Activated CD8-positive, alpha-beta T cell treated with anti-CD3 and anti-CD28 coated beads for 36 hours (primary cell): ENCODE measurements at regions not wholly inside any gene's neighbourhood (a gene's known extent, or its start where the extent isn't known, plus 50 kb on each side); places are given as distances from the start of the nearest gene placed in this dataset.
"Not testable (repeated sequence)": the region's sequence is repeated elsewhere in the genome, so short reads cannot be mapped to it uniquely, and the experiment has no call there.

Experiments
- ATAC-seq: fragments of 200-7000 bp; cut with Tn5 transposase; one replicate; pipeline ENCODE4 v1.10.0; 2021; ENCODE audit warnings: mild to moderate bottlenecking, moderate library complexity
- CTCF ChIA-PET: fragments of 350-600 bp; sonication (Branson Sonifier 250); formaldehyde crosslinking; loops from one replicate; lab custom pipeline; 2021; ENCODE audit warnings: antibody characterized with exemption; lab: Charles Lee
- POLR2A ChIA-PET: fragments of 350-600 bp; sonication (Branson Sonifier 250); formaldehyde crosslinking; loops from one replicate; lab custom pipeline; 2021; ENCODE audit warnings: antibody characterized with exemption; lab: Charles Lee
- DNase-seq: peaks from one replicate; pipeline ENCODE4 v3.0.0-alpha.2; 2020
- H3K27ac Mint-ChIP-seq: one replicate; pipeline ENCODE4 v1.8.0; 2021; ENCODE audit warnings: mild to moderate bottlenecking, mixed read lengths
- H3K27me3 Mint-ChIP-seq: one replicate; pipeline ENCODE4 v1.8.0; 2021; ENCODE audit warnings: mixed read lengths
- H3K36me3 Mint-ChIP-seq: one replicate; pipeline ENCODE4 v1.8.0; 2021; ENCODE audit warnings: low read depth, mixed read lengths
- H3K4me1 Mint-ChIP-seq: one replicate; pipeline ENCODE4 v1.8.0; 2021; ENCODE audit warnings: low read depth, mixed read lengths
- H3K4me3 Mint-ChIP-seq: one replicate; pipeline ENCODE4 v1.8.0; 2021; ENCODE audit warnings: mild to moderate bottlenecking, moderate library complexity, mixed read lengths
- H3K9me3 Mint-ChIP-seq: one replicate; pipeline ENCODE4 v1.8.0; 2021; ENCODE audit warnings: mixed read lengths
- intact Hi-C: fragments of 100-400 bp; cut with micrococcal nuclease; formaldehyde crosslinking; loops from one replicate; pipeline ENCODE4 v1.10.0; 2022
- TF ChIP-seq, protein P1 (sequence below): fragments of 200-600 bp; IDR thresholded peaks from one replicate; pipeline ENCODE4 v1.8.0; 2022; ENCODE audit warnings: antibody characterized with exemption, mild to moderate bottlenecking

- H3K4me3 Mint-ChIP-seq: no peak overlapping the region
- H3K27ac Mint-ChIP-seq: no peak overlapping the region
- ChIA-PET POLR2A (no interaction called here), CTCF (interaction anchor here (0.6 to 3.3 kb wide), 30 partner anchors 8 to 1911 kb away, joined by 3 to 24 read pairs (median 4); no protein-coding TSS in a partner anchor)
- ATAC-seq (peak; percentile 74), DNase-seq (peak; percentile 75)
- no peaks in the 10 kb centered on the region for H3K9me3 Mint-ChIP-seq
- intact Hi-C loops: no loop called here
- TF ChIP-seq, protein P1, sequence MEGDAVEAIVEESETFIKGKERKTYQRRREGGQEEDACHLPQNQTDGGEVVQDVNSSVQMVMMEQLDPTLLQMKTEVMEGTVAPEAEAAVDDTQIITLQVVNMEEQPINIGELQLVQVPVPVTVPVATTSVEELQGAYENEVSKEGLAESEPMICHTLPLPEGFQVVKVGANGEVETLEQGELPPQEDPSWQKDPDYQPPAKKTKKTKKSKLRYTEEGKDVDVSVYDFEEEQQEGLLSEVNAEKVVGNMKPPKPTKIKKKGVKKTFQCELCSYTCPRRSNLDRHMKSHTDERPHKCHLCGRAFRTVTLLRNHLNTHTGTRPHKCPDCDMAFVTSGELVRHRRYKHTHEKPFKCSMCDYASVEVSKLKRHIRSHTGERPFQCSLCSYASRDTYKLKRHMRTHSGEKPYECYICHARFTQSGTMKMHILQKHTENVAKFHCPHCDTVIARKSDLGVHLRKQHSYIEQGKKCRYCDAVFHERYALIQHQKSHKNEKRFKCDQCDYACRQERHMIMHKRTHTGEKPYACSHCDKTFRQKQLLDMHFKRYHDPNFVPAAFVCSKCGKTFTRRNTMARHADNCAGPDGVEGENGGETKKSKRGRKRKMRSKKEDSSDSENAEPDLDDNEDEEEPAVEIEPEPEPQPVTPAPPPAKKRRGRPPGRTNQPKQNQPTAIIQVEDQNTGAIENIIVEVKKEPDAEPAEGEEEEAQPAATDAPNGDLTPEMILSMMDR: peak; percentile 92
- peaks cover 5% of the 10 kb centered on the region for H3K4me1 Mint-ChIP-seq
- H3K36me3 Mint-ChIP-seq: no peaks in the 10 kb centered on the region
- H3K27me3 Mint-ChIP-seq: peaks cover 15% of the 10 kb centered on the region
These were observed 142.4 kb downstream of the PSAT1 start for GRCh38 chr9:78439190-78439865.

DNA sequence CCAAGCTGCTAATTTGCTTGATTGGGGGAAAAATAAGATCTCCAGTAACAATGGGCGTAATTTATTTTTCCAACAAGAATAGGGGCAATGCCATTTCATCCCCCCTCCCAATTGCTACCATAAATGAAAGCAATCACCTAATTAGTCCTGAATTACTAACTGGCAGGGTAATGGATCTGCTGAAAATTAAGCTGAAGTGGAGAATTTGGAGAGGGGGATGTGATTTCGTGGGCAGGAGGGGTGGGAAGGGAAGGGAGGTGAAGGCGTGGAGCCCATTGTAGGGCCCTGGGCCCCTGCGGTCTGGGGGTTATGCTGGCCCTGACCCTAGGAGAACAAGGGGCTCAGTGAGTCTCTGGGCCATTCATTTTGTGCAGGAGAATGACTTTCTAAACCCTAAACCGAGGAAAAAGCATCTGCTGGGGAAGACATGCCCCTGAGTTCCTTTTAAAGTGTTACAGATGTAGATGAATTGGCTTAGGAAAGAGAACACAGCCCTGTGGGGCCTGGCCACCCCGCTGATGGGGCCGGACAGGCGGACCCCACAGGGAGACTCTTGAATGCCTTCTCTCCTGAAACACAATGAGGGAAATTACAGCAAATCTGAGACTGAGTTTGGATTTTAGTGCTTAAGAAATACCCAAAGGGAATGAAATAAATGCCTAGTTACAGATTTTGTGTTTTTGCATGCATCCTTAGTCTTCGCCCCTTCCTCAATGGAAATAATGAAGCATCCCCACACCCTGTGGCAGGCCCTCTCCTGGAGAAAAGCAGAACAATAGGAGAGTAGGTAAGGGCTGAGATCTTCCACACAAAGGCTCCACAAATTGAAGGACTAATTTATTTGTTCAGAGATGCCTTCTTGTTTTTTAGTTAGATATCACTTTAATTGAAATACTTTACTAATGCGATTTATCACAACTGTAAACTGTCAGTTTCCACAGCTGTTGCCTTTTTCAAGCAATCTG lies 143.2 kb downstream of the PSAT1 start:
- TF ChIP-seq, protein P1: no peak
- POLR2A ChIA-PET: no interaction called here

DNA sequence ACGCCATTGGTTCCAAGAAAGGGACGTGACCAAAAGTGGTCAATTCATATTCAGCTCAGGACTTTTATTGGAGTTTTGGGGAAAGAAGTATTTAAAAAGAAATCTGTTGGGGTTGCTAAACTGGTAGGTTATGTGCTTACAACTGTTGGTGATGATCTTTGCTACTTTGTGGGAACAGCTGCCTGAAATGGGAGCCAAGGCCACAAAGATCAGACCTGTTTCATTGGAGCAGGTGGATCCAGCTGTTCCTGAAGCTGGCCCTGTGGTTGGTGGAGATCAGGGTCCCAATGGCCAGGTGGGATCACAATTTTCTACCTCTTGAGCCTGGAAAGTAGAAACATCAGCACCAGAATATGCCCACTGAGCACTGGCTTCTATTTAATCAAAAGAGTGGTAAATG lies 144.5 kb downstream of the PSAT1 start:
- Mint-ChIP-seq H3K27me3 (peaks cover 13% of the 10 kb centered on the region), H3K36me3 (no peaks in the 10 kb centered on the region), H3K27ac (no peak overlapping the region), H3K9me3 (no peaks in the 10 kb centered on the region), H3K4me3 (no peak overlapping the region), H3K4me1 (peaks cover 5% of the 10 kb centered on the region)
- DNase-seq: no peak
- TF ChIP-seq, protein P1: no peak
- intact Hi-C loops: no loop called here
- ATAC-seq: no peak
- ChIA-PET POLR2A (no interaction called here), CTCF (no interaction called here)

More for the DNA sequence above, 143.2 kb downstream of the PSAT1 start:
- intact Hi-C loops: no loop called here
- ATAC-seq (no peak), DNase-seq (no peak)
- no peak overlapping the region for H3K4me3 Mint-ChIP-seq
- peaks cover 5% of the 10 kb centered on the region for H3K4me1 Mint-ChIP-seq
- CTCF ChIA-PET: interaction anchor here (0.6 to 3.3 kb wide), 25 partner anchors 9 to 1910 kb away, joined by 3 to 24 read pairs (median 3); no protein-coding TSS in a partner anchor
- no peaks in the 10 kb centered on the region for H3K36me3 Mint-ChIP-seq
- H3K27me3 Mint-ChIP-seq: peaks cover 15% of the 10 kb centered on the region
- no peaks in the 10 kb centered on the region for H3K9me3 Mint-ChIP-seq
- no peak overlapping the region for H3K27ac Mint-ChIP-seq

DNA sequence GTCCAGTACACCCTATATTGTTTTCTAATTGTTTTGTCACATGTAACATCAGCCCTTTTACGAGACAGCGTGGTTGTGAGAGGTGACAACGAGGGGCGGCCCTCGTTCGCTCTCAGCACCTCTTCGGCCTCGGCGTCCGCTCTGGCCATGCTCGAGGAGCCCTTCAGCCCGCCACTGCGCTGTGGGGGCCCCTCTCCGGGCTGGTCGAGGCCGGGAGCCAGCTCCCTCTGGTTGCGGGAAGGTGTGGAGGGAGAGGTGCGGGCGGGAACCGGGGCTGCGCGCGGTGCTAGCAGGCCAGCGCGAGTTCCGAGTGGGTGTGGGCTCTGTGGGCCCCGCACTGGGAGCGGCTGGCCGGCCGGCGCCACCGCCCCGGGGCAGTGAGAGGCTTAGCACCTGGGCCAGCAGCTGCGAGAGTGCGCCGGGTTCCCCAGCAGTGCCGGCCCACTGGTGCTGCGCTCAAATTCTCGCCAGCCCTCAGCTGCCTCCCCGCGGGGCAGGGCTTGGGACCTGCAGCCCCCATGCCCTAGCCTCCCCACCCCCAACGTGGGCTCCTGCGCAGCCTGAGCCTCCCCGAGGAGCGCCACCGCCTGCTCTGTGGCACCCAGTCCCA lies 145.0 kb downstream of the PSAT1 start:
- DNase-seq (no peak), ATAC-seq (no peak)
- POLR2A ChIA-PET: no interaction called here
- H3K36me3 Mint-ChIP-seq: no peaks in the 10 kb centered on the region
- H3K4me1 Mint-ChIP-seq: peaks cover 5% of the 10 kb centered on the region
- CTCF ChIA-PET: no interaction called here
- peaks cover 12% of the 10 kb centered on the region for H3K27me3 Mint-ChIP-seq
- TF ChIP-seq, protein P1: no peak
- no peaks in the 10 kb centered on the region for H3K9me3 Mint-ChIP-seq
- H3K27ac Mint-ChIP-seq: no peak overlapping the region
- intact Hi-C loops: no loop called here
- no peak overlapping the region for H3K4me3 Mint-ChIP-seq

DNA sequence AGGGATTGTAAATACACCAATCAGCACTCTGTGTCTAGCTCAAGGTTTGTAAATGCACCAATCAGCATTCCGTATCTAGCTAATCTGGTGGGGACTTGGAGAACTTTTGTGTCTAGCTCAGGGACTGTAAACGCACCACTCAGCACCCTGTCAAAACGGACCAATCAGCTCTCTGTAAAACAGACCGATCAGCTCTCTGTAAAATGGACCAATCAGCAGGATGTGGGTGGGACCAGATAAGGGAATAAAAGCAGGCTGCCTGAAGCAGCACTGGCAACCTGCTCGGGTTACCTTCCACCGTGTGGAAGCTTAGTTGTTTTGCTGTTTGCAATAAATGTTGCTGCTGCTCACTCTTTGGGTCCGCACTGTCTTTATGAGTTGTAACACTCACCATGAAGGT lies 145.7 kb downstream of the PSAT1 start:
- H3K4me1 Mint-ChIP-seq, intact Hi-C loops, CTCF ChIA-PET: not testable (repeated sequence)

More for the DNA sequence above, 145.7 kb downstream of the PSAT1 start:
- ATAC-seq, H3K27ac Mint-ChIP-seq, POLR2A ChIA-PET, H3K36me3 Mint-ChIP-seq, H3K9me3 Mint-ChIP-seq, H3K4me3 Mint-ChIP-seq, DNase-seq: not testable (repeated sequence)
- peaks cover 12% of the 10 kb centered on the region for H3K27me3 Mint-ChIP-seq
